Thymus (tissue), 11 donors: ENCODE measurements at regions not wholly inside any gene's neighbourhood (a gene's known extent, or its start where the extent isn't known, plus 50 kb on each side); places are given as distances from the start of the nearest gene placed in this dataset.
A peak's percentile ranks its signal among the peaks of the same experiment; 100 is the strongest.

Experiments used
- DNase-seq, 9 donors: peaks; one replicate each; pipeline ENCODE4 v3.0.0-alpha.2; 2013; ENCODE audit warnings: low spot score in 9 of 9, low read depth in 6 of 9, missing footprints in 1 of 9
- H3K27ac ChIP-seq, 2 donors: one replicate each; pipeline ENCODE4 v1.5.1; 2013; ENCODE audit warnings: control low read depth in 1 of 2, low read depth in 1 of 2, low read length in 1 of 2, mild to moderate bottlenecking in 1 of 2, moderate library complexity in 1 of 2
- H3K27me3 ChIP-seq, 2 donors: one replicate each; pipeline ENCODE4 v1.5.1; 2013; ENCODE audit warnings: low read length in 1 of 2; ENCODE audit not compliant: control insufficient read depth in 2 of 2, insufficient read depth in 1 of 2
- H3K36me3 ChIP-seq, 2 donors: one replicate each; pipeline ENCODE4 v1.5.1; 2013; ENCODE audit warnings: low read length in 1 of 2, mild to moderate bottlenecking in 1 of 2, moderate library complexity in 1 of 2; ENCODE audit not compliant: control insufficient read depth in 2 of 2, insufficient read depth in 2 of 2
- H3K4me1 ChIP-seq, 2 donors: one replicate each; pipeline ENCODE4 v1.5.1; 2013; ENCODE audit warnings: low read length in 2 of 2; ENCODE audit not compliant: control insufficient read depth in 2 of 2, insufficient read depth in 2 of 2
- H3K4me3 ChIP-seq, 2 donors: one replicate each; pipeline ENCODE4 v1.5.1; 2013; ENCODE audit warnings: low read length in 2 of 2, control low read depth in 1 of 2, mild to moderate bottlenecking in 1 of 2
- H3K9me3 ChIP-seq, 2 donors: one replicate each; pipeline ENCODE4 v1.5.1; 2013; ENCODE audit warnings: low read length in 1 of 2, mild to moderate bottlenecking in 1 of 2; ENCODE audit not compliant: control insufficient read depth in 2 of 2, insufficient read depth in 1 of 2
- WGBS: extraction: QIAGEN DNeasy Blood & Tissue Kit; methylation state at CpG from one replicate; pipeline ENCODE4 v1.1.7; 2013; 5-methylcytosine and 5-hydroxymethylcytosine counted together
- donor health status: healthy.

GRCh38 chr2:100655446-100655845 lies 92.7 kb downstream of the PDCL3 start:
- Histone ChIP-seq H3K36me3 (no peaks in the 10 kb centered on the region), H3K27ac (no peak overlapping the region), H3K27me3 (no peaks in the 10 kb centered on the region), H3K4me3 (no peak overlapping the region), H3K4me1 (peaks cover 0 to 40% of the 10 kb centered on the region in 2 donors), H3K9me3 (peaks cover 0 to 3% of the 10 kb centered on the region in 2 donors)
- WGBS = 97% methylated on average over 5 of the region's 5 CpGs
- no peak for DNase-seq

- H3K9me3 ChIP-seq = peaks cover 0 to 3% of the 10 kb centered on the region in 2 donors
- H3K36me3 ChIP-seq = no peaks in the 10 kb centered on the region
- no peak overlapping the region for H3K4me3 ChIP-seq
- no peak overlapping the region for H3K27ac ChIP-seq
- DNase-seq = no peak
- H3K27me3 ChIP-seq = no peaks in the 10 kb centered on the region
- 93% methylated on average over 5 of the region's 5 CpGs for WGBS
- H3K4me1 ChIP-seq = peaks cover 0 to 45% of the 10 kb centered on the region in 2 donors
Observed at GRCh38 chr2:100655936-100656534, 93.2 kb downstream of the PDCL3 start.

- H3K36me3 ChIP-seq = no peaks in the 10 kb centered on the region
- no peak overlapping the region for H3K27ac ChIP-seq
- WGBS = 96% methylated on average over 4 of the region's 4 CpGs
- no peaks in the 10 kb centered on the region for H3K27me3 ChIP-seq
- no peak for DNase-seq
- peaks cover 0 to 3% of the 10 kb centered on the region in 2 donors for H3K9me3 ChIP-seq
- peaks cover 0 to 42% of the 10 kb centered on the region in 2 donors for H3K4me1 ChIP-seq
- no peak overlapping the region for H3K4me3 ChIP-seq
Observed at GRCh38 chr2:100658017-100658416, 95.2 kb downstream of the PDCL3 start.

- Histone ChIP-seq H3K27ac (peak overlapping the region in 1 of 2 donors; percentile 16), H3K4me1 (peaks cover 0 to 16% of the 10 kb centered on the region in 2 donors), H3K36me3 (no peaks in the 10 kb centered on the region), H3K4me3 (no peak overlapping the region), H3K9me3 (no peaks in the 10 kb centered on the region), H3K27me3 (no peaks in the 10 kb centered on the region)
- DNase-seq = peak in 4 of 9 donors; percentile 22 to 64 (median 34)
- WGBS = 74% methylated on average over 12 of the region's 12 CpGs
Observed at GRCh38 chr2:100660851-100661584, 98.2 kb downstream of the PDCL3 start.

- no peaks in the 10 kb centered on the region for H3K36me3 ChIP-seq
- H3K27ac ChIP-seq = no peak overlapping the region
- peaks cover 0 to 15% of the 10 kb centered on the region in 2 donors for H3K4me1 ChIP-seq
- H3K4me3 ChIP-seq = no peak overlapping the region
- 97% methylated on average over 7 of the region's 7 CpGs for WGBS
- H3K9me3 ChIP-seq = no peaks in the 10 kb centered on the region
- no peak for DNase-seq
- H3K27me3 ChIP-seq = no peaks in the 10 kb centered on the region
Observed at GRCh38 chr2:100662866-100663265, 100.1 kb downstream of the PDCL3 start.

- H3K36me3 ChIP-seq = no peaks in the 10 kb centered on the region
- DNase-seq = no peak
- WGBS = 96% methylated on average over 23 of the region's 23 CpGs
- peaks cover 0 to 24% of the 10 kb centered on the region in 2 donors for H3K4me1 ChIP-seq
- no peaks in the 10 kb centered on the region for H3K9me3 ChIP-seq
- no peak overlapping the region for H3K27ac ChIP-seq
- no peak overlapping the region for H3K4me3 ChIP-seq
- no peaks in the 10 kb centered on the region for H3K27me3 ChIP-seq
Observed at GRCh38 chr2:100664021-100664755, 101.4 kb downstream of the PDCL3 start.

GRCh38 chr2:100664756-100665101 lies 101.9 kb downstream of the PDCL3 start:
- no peaks in the 10 kb centered on the region for H3K36me3 ChIP-seq
- no peak overlapping the region for H3K4me3 ChIP-seq
- WGBS = 50% methylated on average over 2 of the region's 2 CpGs
- no peak for DNase-seq
- peaks cover 0 to 24% of the 10 kb centered on the region in 2 donors for H3K4me1 ChIP-seq
- no peak overlapping the region for H3K27ac ChIP-seq
- no peaks in the 10 kb centered on the region for H3K9me3 ChIP-seq
- no peaks in the 10 kb centered on the region for H3K27me3 ChIP-seq

- Histone ChIP-seq H3K36me3 (no peaks in the 10 kb centered on the region), H3K9me3 (no peaks in the 10 kb centered on the region), H3K27ac (no peak overlapping the region), H3K4me3 (no peak overlapping the region), H3K4me1 (peaks cover 0 to 12% of the 10 kb centered on the region in 2 donors), H3K27me3 (no peaks in the 10 kb centered on the region)
- no peak for DNase-seq
- WGBS = 78% methylated on average over 4 of the region's 4 CpGs
Observed at GRCh38 chr2:100666996-100667395, 104.2 kb downstream of the PDCL3 start.

GRCh38 chr2:100667801-100668200 lies 105.0 kb downstream of the PDCL3 start:
- WGBS = 94% methylated on average over 7 of the region's 7 CpGs
- no peaks in the 10 kb centered on the region for H3K36me3 ChIP-seq
- no peak for DNase-seq
- no peaks in the 10 kb centered on the region for H3K9me3 ChIP-seq
- peaks cover 0 to 9% of the 10 kb centered on the region in 2 donors for H3K4me1 ChIP-seq
- no peaks in the 10 kb centered on the region for H3K27me3 ChIP-seq
- no peak overlapping the region for H3K4me3 ChIP-seq
- H3K27ac ChIP-seq = no peak overlapping the region
